MM.1S (cell line): ENCODE measurements at regions not wholly inside any gene's neighbourhood (a gene's known extent, or its start where the extent isn't known, plus 50 kb on each side); places are given as distances from the start of the nearest gene placed in this dataset.

Experiments
- CTCF ChIP-seq: fragments of 300-600 bp; sonication (generic); IDR thresholded peaks from 2 replicates; pipeline ENCODE4 v1.5.1; 2016; ENCODE audit warnings: antibody characterized with exemption, low read length, mixed read lengths
- EZH2 ChIP-seq: fragments of 300-600 bp; sonication (generic); optimal IDR thresholded peaks from 2 replicates; pipeline ENCODE3; 2017; ENCODE audit warnings: low read depth, mild to moderate bottlenecking, antibody characterized with exemption, low read length, mixed read lengths
- EZH2phosphoT487 ChIP-seq: fragments of 300-600 bp; sonication (generic); IDR thresholded peaks from 2 replicates; pipeline ENCODE4 v1.6.1; 2018; ENCODE audit warnings: antibody characterized with exemption, low read length

- no peak for TF ChIP-seq CTCF
- no peak for TF ChIP-seq EZH2
- TF ChIP-seq EZH2phosphoT487 = no peak
Observed at GRCh38 chr4:165774326-165774725, 98.7 kb upstream of the TLL1 start.
